IgD-negative memory B cell (primary cell): ENCODE measurements at regions not wholly inside any gene's neighbourhood (a gene's known extent, or its start where the extent isn't known, plus 50 kb on each side); places are given as distances from the start of the nearest gene placed in this dataset.

Experiments
- H3K27ac Mint-ChIP-seq, 3 donors: one replicate each; pipeline ENCODE4 v1.8.0; 2020 to 2022; ENCODE audit warnings: mild to moderate bottlenecking in 3 of 3, mixed read lengths in 3 of 3, moderate library complexity in 1 of 3
- H3K27me3 Mint-ChIP-seq: one replicate; pipeline ENCODE4 v1.8.0; 2021; ENCODE audit warnings: mixed read lengths
- H3K36me3 Mint-ChIP-seq: one replicate; pipeline ENCODE4 v1.8.0; 2020; ENCODE audit warnings: mild to moderate bottlenecking, mixed read lengths
- H3K4me1 Mint-ChIP-seq, 3 donors: one replicate each; pipeline ENCODE4 v1.8.0; 2020 to 2022; ENCODE audit warnings: mixed read lengths in 3 of 3, mild to moderate bottlenecking in 1 of 3
- H3K4me3 Mint-ChIP-seq, 4 donors: one replicate each; pipeline ENCODE4 v1.8.0; 2020 to 2022; ENCODE audit warnings: mild to moderate bottlenecking in 4 of 4, mixed read lengths in 4 of 4, moderate library complexity in 3 of 4
- H3K9me3 Mint-ChIP-seq, 3 donors: one replicate each; pipeline ENCODE4 v1.8.0; 2020 to 2021; ENCODE audit warnings: mixed read lengths in 3 of 3, mild to moderate bottlenecking in 1 of 3

DNA sequence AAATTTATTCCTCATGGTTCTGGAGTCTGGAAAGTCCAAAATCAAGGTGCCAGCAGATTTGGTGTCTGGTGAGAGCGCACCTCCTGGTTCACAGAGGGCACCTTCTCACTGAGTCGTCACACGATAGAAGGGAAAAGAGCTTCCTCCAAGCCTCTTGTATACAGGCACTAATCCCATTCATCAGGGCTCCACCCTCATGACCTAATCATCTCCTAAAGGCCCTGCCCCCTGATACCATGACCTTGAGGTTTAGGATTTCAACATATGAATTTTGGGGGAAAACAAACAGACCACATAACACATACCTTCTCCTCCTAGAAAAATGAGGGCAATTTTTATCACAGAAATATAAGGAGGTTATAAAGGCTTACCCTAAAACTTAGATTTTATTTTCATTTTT is 88.0 kb upstream of the NFIA start:
- Mint-ChIP-seq H3K27me3 (peaks cover 1% of the 10 kb centered on the region), H3K36me3 (no peaks in the 10 kb centered on the region), H3K27ac (peak overlapping the region in 1 of 3 donors; percentile 47), H3K4me1 (no peaks in the 10 kb centered on the region), H3K4me3 (no peak overlapping the region), H3K9me3 (no peaks in the 10 kb centered on the region)

DNA sequence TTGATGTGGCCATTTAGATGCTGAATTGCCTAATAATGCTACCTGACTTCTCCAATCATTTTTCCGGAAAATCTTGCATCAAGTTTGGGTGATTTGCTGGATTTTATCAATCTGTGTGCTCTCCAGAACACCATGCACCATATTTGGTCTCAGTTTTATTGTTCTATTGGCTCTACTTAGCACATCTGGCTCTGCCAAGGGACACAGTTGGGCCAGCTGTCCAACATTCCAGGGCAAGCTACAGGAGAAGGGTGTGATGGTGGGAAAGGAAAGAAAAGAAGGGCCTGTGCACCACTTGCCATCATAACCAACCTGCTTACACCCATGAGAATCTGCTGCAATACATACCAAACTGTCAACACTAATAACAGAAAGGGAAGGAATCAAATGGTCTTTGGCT is 90.2 kb upstream of the NFIA start:
- Mint-ChIP-seq H3K4me1 (no peaks in the 10 kb centered on the region), H3K27ac (no peak overlapping the region), H3K4me3 (no peak overlapping the region), H3K27me3 (peaks cover 1% of the 10 kb centered on the region), H3K9me3 (no peaks in the 10 kb centered on the region), H3K36me3 (no peaks in the 10 kb centered on the region)

DNA sequence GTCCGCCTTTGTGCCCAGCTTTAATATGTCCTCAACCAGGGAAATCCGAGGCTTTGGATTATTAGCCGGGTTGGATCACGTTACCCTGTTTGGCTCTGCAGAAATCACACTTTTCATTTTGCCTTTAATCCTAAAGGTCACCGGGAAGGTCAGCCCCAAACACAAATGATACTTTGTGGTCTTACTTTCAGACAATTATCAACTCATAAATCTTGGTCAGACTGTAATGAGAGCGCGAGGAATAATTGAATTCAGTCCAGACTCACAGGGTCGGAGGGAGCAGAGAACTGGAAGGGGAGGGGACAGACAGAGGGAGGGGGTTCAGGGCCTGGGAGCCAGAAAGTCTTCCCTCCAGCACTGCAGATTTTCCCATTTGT is 91.7 kb upstream of the NFIA start:
- Mint-ChIP-seq H3K9me3 (no peaks in the 10 kb centered on the region), H3K36me3 (no peaks in the 10 kb centered on the region), H3K4me3 (no peak overlapping the region), H3K27me3 (peaks cover 1% of the 10 kb centered on the region), H3K27ac (no peak overlapping the region), H3K4me1 (no peaks in the 10 kb centered on the region)

DNA sequence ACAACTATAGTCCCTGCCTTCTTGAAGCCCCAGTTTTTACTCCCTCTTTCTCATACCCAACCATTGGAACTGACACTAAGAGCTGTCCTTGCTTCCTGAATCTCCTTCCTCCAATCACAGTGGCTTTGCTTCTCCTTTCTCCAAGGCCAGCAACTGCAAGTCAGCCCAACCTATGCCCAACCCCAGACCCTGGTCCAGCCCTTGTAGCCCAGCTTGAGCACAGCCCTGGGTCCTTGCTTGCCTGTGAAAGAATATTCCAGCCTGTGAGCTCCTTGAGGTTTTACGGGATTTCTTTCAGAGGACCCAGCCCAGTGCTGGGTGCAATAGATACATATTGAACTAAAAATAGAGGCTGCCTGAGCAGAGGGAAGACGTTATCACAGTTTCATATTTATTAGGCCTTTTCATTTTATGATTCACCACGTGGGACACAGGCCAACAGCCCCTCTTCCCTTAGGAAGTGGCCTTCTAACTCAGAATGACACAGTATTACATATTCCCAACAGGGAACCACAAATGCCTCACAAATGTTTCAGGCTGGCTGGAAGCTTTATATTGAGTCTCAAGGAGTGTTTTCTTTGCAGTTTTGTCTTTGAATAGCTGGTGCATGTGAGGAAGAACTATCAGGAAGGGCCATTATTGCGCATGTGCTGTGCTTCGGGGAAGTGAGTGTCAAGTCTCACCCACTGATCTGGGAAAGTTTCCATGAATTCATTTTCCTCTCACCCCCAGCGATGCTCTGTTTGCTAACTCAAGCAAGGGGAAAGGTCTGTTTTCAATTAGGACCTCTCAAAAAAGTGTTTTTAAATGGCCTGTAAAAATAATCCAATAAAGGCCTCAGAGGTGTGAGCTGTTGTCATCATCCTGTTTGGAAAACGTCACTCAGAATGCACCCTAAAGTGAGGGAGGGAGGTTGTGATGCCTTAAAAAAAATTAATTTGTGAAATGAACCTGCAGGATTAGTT is 92.3 kb upstream of the NFIA start:
- Mint-ChIP-seq H3K27me3 (peaks cover 1% of the 10 kb centered on the region), H3K4me3 (no peak overlapping the region), H3K36me3 (no peaks in the 10 kb centered on the region), H3K4me1 (no peaks in the 10 kb centered on the region), H3K9me3 (no peaks in the 10 kb centered on the region), H3K27ac (no peak overlapping the region)

DNA sequence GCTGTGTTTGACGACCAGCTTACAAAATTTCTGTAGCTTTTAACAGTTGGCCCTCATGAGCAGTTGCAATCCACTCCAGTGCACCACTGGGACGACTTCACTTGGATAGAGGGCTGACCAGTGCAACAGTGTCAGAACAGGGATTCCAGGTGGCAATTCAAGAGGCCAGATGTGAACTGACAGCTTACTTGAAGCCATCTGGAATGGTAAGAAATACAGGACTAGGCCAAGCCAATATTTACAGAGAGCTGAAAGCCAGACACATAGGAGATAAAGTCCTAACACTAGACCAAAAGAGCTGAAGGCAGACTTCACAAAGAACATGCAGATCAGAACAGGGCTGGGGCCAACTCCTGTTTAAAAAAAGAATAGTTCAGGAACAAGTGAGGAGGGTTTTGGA is 93.5 kb upstream of the NFIA start:
- no peaks in the 10 kb centered on the region for H3K9me3 Mint-ChIP-seq
- no peaks in the 10 kb centered on the region for H3K36me3 Mint-ChIP-seq

DNA sequence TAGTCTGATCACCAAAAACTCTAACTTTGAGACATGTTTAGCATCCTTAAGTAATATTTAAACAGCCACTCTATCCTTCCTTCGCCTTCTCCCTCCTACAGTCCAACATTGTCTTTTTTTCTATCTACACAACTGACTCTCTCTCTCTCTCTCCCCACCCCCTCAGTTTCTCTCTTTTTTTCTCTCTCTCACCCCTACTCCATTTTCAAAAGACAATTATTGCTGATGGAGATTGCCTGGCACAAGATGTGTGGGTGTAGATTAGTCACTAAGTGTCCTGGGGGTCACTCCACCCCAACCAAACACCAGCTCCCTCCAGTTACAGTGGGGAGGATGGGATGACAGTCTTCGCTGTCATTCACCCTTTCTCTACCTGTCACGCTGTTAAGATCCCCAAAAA is 94.5 kb upstream of the NFIA start:
- no peak overlapping the region for H3K27ac Mint-ChIP-seq
- no peaks in the 10 kb centered on the region for H3K4me1 Mint-ChIP-seq
- H3K9me3 Mint-ChIP-seq, result no peaks in the 10 kb centered on the region
- no peaks in the 10 kb centered on the region for H3K36me3 Mint-ChIP-seq
- no peak overlapping the region for H3K4me3 Mint-ChIP-seq
- H3K27me3 Mint-ChIP-seq, result peaks cover 4% of the 10 kb centered on the region

More for the DNA sequence above, 93.5 kb upstream of the NFIA start:
- H3K4me1 Mint-ChIP-seq, result no peaks in the 10 kb centered on the region
- H3K27ac Mint-ChIP-seq, result no peak overlapping the region
- H3K27me3 Mint-ChIP-seq, result peaks cover 1% of the 10 kb centered on the region
- H3K4me3 Mint-ChIP-seq, result no peak overlapping the region

DNA sequence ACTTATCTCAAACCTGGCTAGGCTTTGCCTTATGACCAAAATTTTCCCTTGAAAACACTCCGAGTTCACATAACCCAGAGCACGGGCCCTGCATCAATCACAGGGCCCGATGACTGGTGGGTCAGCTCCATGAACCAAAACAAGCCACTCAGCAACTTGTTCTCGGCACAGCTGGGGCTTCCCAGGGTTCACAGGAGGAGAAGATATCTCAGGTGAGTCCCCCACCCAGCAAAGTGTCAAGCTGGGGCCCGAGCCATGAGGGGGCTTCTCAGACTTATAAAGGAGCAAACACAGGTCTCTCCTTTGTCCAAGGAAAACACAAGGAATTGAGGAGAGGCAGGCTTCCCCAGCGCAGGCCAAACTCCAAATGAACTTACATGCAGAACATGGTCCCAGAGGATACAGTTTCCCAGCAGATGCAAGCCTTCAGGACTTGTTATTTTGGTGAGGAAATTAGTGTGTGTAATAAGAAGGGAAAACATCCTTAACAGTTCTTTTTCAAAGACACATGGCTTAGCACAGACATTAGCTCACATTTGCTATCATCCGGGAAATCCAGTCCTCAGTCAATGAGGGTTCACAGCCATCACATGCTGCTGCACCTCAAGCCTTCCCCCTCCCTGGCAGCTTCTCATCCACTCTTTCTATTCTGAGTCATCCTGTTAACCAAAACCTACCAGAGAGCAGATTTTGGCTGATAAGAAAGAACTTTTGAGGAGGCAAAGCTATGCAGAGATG is 98.1 kb upstream of the NFIA start:
- H3K36me3 Mint-ChIP-seq, result no peaks in the 10 kb centered on the region

DNA sequence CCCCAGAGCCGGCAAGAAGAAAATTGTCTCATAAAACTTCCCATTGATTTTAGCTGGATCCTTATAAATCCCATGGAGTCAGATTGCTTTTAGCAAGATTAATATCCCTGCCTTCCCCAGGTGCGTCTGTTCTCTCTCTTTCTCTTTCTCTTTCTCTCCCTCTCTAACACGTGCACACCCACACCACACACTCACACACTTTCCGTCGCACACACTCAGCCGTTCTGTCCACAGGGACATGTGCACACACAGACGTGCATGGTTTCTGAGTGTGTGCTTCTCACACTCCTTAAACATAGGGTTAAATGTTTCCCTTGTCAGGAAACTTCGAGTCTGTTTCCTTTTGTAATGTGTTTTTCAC is 98.7 kb upstream of the NFIA start:
- Mint-ChIP-seq H3K4me3 (no peak overlapping the region), H3K36me3 (no peaks in the 10 kb centered on the region), H3K27ac (no peak overlapping the region), H3K27me3 (peaks cover 2% of the 10 kb centered on the region), H3K4me1 (peaks cover 0 to 2% (median 0%) of the 10 kb centered on the region in 3 donors), H3K9me3 (no peaks in the 10 kb centered on the region)

More for the DNA sequence above, 98.1 kb upstream of the NFIA start:
- Mint-ChIP-seq H3K27ac (no peak overlapping the region), H3K9me3 (no peaks in the 10 kb centered on the region), H3K27me3 (peaks cover 2% of the 10 kb centered on the region), H3K4me1 (no peaks in the 10 kb centered on the region), H3K4me3 (no peak overlapping the region)

DNA sequence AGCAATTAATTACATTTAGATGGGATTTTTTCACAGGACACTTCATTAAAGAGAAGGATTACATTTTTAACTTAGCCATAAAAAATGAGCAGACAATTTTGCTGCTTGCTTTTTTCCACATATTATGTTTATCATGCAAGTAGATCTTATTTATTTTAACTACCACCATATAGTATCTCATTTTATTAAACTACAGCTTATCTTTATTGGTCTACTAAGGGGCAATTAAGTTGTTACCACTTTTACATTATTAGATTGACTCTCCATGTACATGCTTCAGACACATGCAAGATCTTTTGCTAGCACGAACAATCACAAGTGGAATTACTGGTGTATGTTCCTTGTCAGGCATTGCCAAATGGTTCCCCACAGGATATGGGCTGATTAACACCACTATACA is 99.8 kb upstream of the NFIA start:
- Mint-ChIP-seq H3K27me3 (peaks cover 2% of the 10 kb centered on the region), H3K4me1 (peaks cover 0 to 8% (median 1%) of the 10 kb centered on the region in 3 donors)

DNA sequence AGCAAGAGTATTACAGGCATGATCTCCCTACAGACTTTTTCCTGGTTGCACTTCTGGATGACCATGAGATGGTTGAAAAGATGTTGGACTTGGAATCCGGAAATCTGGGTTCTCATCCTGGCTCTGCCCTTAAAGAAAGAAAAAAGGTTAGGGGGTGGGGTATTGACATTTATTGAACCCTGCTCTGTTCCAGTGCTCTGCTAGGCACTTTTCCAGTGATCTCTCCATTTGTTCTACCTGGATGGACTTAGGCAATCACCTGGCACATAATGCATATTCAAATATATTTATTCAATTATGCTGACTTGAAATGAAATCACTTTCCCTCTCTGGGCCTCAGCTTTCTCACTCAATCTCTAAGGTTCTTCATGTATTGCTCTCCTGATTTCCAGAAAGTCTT is 101.0 kb upstream of the NFIA start:
- no peak overlapping the region for H3K4me3 Mint-ChIP-seq
- no peaks in the 10 kb centered on the region for H3K36me3 Mint-ChIP-seq
- peaks cover 0 to 8% (median 1%) of the 10 kb centered on the region in 3 donors for H3K4me1 Mint-ChIP-seq
- peaks cover 2% of the 10 kb centered on the region for H3K27me3 Mint-ChIP-seq
- no peaks in the 10 kb centered on the region for H3K9me3 Mint-ChIP-seq
- no peak overlapping the region for H3K27ac Mint-ChIP-seq

More for the DNA sequence above, 99.8 kb upstream of the NFIA start:
- Mint-ChIP-seq H3K9me3 (no peaks in the 10 kb centered on the region), H3K4me3 (no peak overlapping the region), H3K27ac (no peak overlapping the region), H3K36me3 (no peaks in the 10 kb centered on the region)

DNA sequence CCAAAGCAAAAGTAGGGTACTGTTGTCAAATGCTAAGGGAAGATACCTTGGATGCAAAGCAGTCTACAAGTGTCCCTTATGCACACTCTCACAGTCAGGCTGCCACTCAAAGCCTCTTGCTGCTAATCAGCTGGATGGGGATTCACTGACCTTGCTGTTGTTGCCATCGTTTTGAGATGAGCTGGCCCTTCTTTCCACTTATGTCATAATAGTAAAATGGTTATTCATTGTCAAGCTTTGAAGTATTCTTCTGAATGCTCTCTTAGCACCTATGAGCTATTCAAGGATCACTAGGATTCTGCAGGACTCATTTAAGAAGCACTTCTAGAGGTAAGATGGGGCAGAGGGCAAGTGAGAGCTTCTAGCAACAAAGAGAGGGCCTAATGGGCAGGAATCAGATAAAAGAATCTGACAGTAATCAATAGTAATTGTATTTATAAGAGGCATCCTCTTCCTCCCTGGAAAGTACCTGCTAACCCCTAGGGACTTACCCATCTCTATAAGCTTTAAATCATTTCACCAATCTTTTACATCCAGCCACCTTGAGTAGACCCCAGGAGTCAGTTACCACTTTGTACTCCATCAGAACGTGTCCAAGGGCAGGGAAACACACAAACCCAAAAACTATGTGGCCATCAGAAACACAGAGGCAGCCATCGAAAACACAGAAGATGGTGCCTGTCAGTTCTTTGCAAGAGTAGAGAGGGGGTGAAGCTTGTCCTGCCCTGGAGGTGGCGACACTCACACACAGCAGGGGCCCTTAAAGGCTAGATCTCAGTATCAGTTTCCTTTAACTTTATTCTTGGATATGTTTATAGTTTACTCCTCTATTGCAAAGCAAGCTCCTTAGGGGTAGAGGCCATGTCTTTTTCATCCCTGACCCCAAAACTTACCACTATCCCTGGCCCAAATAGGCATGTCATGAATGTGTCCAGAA is 103.7 kb upstream of the NFIA start:
- peaks cover 3% of the 10 kb centered on the region for H3K27me3 Mint-ChIP-seq
- no peak overlapping the region for H3K27ac Mint-ChIP-seq
- H3K9me3 Mint-ChIP-seq, result no peaks in the 10 kb centered on the region
- peaks cover 0 to 8% (median 1%) of the 10 kb centered on the region in 3 donors for H3K4me1 Mint-ChIP-seq
- no peak overlapping the region for H3K4me3 Mint-ChIP-seq
- H3K36me3 Mint-ChIP-seq, result no peaks in the 10 kb centered on the region

DNA sequence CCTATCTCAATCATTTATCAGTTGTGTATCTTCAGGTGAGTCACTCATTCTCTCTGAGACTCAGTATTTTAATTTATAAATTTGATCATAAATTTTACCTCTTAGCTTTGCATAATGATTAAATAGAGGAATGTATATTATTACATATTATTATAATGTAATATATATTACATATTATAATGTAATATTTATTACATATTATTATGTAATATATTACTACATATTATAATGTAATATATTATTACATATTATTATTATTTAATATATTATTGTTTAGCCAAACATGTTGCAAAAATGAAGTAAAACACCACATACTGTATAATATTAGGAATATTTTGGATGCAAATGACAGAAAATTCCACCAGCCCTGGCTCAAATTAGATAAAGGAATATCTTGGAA is 104.7 kb upstream of the NFIA start:
- no peak overlapping the region for H3K4me3 Mint-ChIP-seq
- peaks cover 0 to 8% (median 1%) of the 10 kb centered on the region in 3 donors for H3K4me1 Mint-ChIP-seq
- H3K36me3 Mint-ChIP-seq, result no peaks in the 10 kb centered on the region
- no peaks in the 10 kb centered on the region for H3K9me3 Mint-ChIP-seq
- no peak overlapping the region for H3K27ac Mint-ChIP-seq
- peaks cover 1% of the 10 kb centered on the region for H3K27me3 Mint-ChIP-seq

DNA sequence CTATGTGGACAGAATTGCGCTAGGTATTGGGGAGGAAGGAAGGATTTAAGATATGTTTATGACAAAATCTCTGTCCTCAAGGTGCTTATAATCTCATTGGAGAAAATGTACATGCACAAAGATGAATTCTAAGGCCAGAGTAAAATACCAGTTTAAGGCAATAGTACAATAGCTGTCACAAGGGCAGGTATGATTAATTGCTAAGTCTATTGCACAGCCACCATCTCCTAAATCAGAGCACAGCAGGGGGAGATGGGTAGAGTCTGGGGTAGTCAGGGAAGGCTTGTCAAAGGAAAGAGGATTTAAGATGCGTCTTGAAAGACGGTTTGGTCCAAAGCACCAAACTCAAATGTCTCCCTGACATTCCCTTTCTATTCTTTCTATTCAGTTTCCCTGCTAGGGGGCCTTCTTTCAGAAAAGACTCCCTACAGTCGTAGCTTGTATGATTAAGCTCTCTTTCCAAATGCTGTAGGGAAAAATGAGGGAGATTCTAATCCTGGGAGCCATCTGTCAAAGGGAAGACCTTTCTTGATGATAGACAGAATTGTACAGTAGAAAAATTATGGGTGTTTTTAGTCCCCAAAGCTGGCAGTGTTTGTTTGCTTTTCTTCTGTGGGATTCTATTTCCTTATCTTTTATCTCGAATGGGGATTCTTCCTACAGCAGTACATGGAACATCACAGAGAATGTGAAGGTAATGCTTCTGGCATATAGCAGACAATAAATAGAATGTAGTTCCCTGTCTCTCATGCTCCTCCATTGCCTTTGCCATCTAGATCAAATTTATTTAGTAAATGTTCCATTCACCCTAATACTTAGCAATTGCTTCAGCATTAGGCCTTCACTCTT is 107.6 kb upstream of the NFIA start:
- Mint-ChIP-seq H3K9me3 (no peaks in the 10 kb centered on the region), H3K36me3 (no peaks in the 10 kb centered on the region), H3K27ac (no peak overlapping the region)

DNA sequence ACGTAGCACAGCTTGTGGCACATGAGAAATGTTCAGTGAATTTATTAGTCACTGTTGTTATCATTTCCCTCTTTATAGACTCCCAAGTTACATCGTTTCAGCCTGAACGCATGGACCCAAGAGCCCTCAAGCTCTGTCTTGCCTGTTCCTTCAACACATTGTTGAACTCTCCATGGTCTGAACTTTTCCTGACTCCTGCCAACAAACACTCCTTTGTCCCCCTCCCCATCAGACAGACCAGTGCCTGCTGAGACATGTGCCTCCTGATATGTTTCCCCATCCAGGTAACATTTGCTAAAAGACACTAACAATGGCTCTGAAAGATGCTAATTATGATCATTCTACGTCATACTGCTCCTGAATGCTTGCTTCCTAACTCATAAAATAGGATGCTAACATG is 108.7 kb upstream of the NFIA start:
- no peaks in the 10 kb centered on the region for H3K9me3 Mint-ChIP-seq

More for the DNA sequence above, 107.6 kb upstream of the NFIA start:
- peaks cover 0 to 8% (median 1%) of the 10 kb centered on the region in 3 donors for H3K4me1 Mint-ChIP-seq
- peaks cover 1% of the 10 kb centered on the region for H3K27me3 Mint-ChIP-seq
- no peak overlapping the region for H3K4me3 Mint-ChIP-seq

More for the DNA sequence above, 108.7 kb upstream of the NFIA start:
- Mint-ChIP-seq H3K27me3 (peaks cover 1% of the 10 kb centered on the region), H3K4me3 (no peak overlapping the region), H3K4me1 (peaks cover 0 to 5% (median 1%) of the 10 kb centered on the region in 3 donors), H3K36me3 (no peaks in the 10 kb centered on the region), H3K27ac (no peak overlapping the region)
